ENCODE measurements at regions not wholly inside any gene's neighbourhood (a gene's known extent, or its start where the extent isn't known, plus 50 kb on each side); places are given as distances from the start of the nearest gene placed in this dataset.

GRCh38 chr12:22880807-22881206 is 255.8 kb downstream of the ETNK1 start:
- Histone ChIP-seq H2AK5ac (ENCODE audit: low read depth, low read length) (no peak overlapping the region), H3K27ac (ENCODE audit: insufficient read depth, low read length) (no peak overlapping the region), H4K5ac (ENCODE audit: low read depth, low read length) (no peak overlapping the region), H3K18ac (ENCODE audit: low read depth, low read length) (no peak overlapping the region), H2BK5ac (ENCODE audit: low read depth, low read length, poor library complexity, severe bottlenecking) (no peak overlapping the region), H3K4ac (ENCODE audit: low read depth, low read length) (no peak overlapping the region), H3K9me1 (ENCODE audit: insufficient read depth, low read length) (no peaks in the 10 kb centered on the region), H3K4me1 (ENCODE audit: control insufficient read depth, insufficient read depth, low read length) (no peaks in the 10 kb centered on the region), H2BK20ac (ENCODE audit: low read depth, low read length) (no peak overlapping the region), H2AK9ac (replicated peaks; ENCODE audit: low read depth, low read length, poor library complexity) (no peak overlapping the region), H4K8ac (ENCODE audit: low read depth in 2 of 2, low read length in 2 of 2) (no peak overlapping the region), H2BK15ac (ENCODE audit: low read depth, low read length) (no peak overlapping the region), H3K9ac (ENCODE audit: low read depth, low read length) (no peak overlapping the region), H3K27me3 (ENCODE audit: control insufficient read depth, insufficient read depth, low read length) (no peaks in the 10 kb centered on the region), H3K4me3 (ENCODE audit: insufficient read depth, low read depth, low read length) (no peak overlapping the region), H2AFZ (replicated peaks; ENCODE audit: low read length, poor library complexity) (no peak overlapping the region), H4K91ac (ENCODE audit: insufficient read depth, low read depth, low read length) (no peak overlapping the region), H3K36me3 (ENCODE audit: control insufficient read depth, insufficient read depth, low read length) (no peaks in the 10 kb centered on the region), H3K56ac (ENCODE audit: extremely low read depth, insufficient read depth, low read length) (no peak overlapping the region), H3K23ac (ENCODE audit: low read depth, low read length) (no peak overlapping the region), H3K4me2 (ENCODE audit: low read depth, low read length) (no peak overlapping the region), H4K20me1 (ENCODE audit: insufficient read depth, low read length) (no peaks in the 10 kb centered on the region), H2BK120ac (ENCODE audit: low read depth, low read length) (no peak overlapping the region), H3K14ac (replicated peaks; ENCODE audit: low read depth, low read length) (no peak overlapping the region), H3K79me1 (ENCODE audit: low read depth in 1 of 2, low read length in 2 of 2) (no peaks in the 10 kb centered on the region), H3K9me3 (ENCODE audit: control insufficient read depth, insufficient read depth, low read length) (no peaks in the 10 kb centered on the region)
- POLR2A ChIA-PET (ENCODE audit: unreplicated experiment) = no interaction called here
- in situ Hi-C loops (cut with MboI; ENCODE audit: low sequenced_read_pairs) = no loop called here
- no peak for DNase-seq
- no TSS peak for BruUV-seq (replicated peaks)
- intact Hi-C loops (cut with micrococcal nuclease) = no loop called here
- ATAC-seq (ENCODE audit: low read depth) = no peak
- dilution Hi-C loops (cut with HindIII; ENCODE audit: low sequenced_read_pairs, unreplicated experiment) = no loop called here
- CTCF ChIA-PET = no interaction called here
- TF ChIP-seq MAZ (IDR thresholded peaks at IDR 0.05; ENCODE audit: borderline replicate concordance, low read depth, low read length) (no peak), POLR2A (IDR thresholded peaks at IDR 0.05; ENCODE audit: low read depth, low read length) (no peak), BHLHE40 (IDR thresholded peaks at IDR 0.05; ENCODE audit: low read depth, low read length) (no peak), RCOR1 (IDR thresholded peaks at IDR 0.05; ENCODE audit: insufficient replicate concordance, low read length) (no peak), RFX5 (IDR thresholded peaks at IDR 0.05; ENCODE audit: low read depth, low read length) (no peak), CHD1 (IDR thresholded peaks at IDR 0.05; ENCODE audit: low read depth, low read length) (no peak), CEBPB (IDR thresholded peaks at IDR 0.05; ENCODE audit: low read depth, low read length) (no peak), RAD21 (IDR thresholded peaks at IDR 0.05; ENCODE audit: low read length) (no peak), SMC3 (IDR thresholded peaks at IDR 0.05; ENCODE audit: low read depth, low read length) (no peak), CTCF (conservative IDR thresholded peaks at IDR 0.05; ENCODE audit: low read depth, low read length) (no peak), ELK1 (IDR thresholded peaks at IDR 0.05; ENCODE audit: borderline replicate concordance, low read depth, low read length) (no peak), MAFK (IDR thresholded peaks at IDR 0.05; ENCODE audit: low read depth, low read length) (no peak), NFE2L2 (IDR thresholded peaks at IDR 0.05; ENCODE audit: low read depth, low read length) (no peak), FOS (IDR thresholded peaks at IDR 0.05; ENCODE audit: low read depth, low read length) (no peak), MXI1 (IDR thresholded peaks at IDR 0.05; ENCODE audit: borderline replicate concordance, low read depth, low read length) (no peak), USF2 (IDR thresholded peaks at IDR 0.05; ENCODE audit: low read depth, low read length) (no peak)
- WGBS, 2 experiments (ENCODE audit: extremely low coverage in 2 of 2, insufficient read length in 1 of 2) = 36% methylated on average over 2 of the region's 6 CpGs; no CpG with 5 or more reads in 1 of the 2 experiments
